H1 (cell line): ENCODE measurements at regions not wholly inside any gene's neighbourhood (a gene's known extent, or its start where the extent isn't known, plus 50 kb on each side); places are given as distances from the start of the nearest gene placed in this dataset.
"Not testable (repeated sequence)": the region's sequence is repeated elsewhere in the genome, so short reads cannot be mapped to it uniquely, and the experiment has no call there.

Source experiments
- CTCF ChIA-PET: fragments of 300-600 bp; sonication (Branson Sonifier 250); formaldehyde crosslinking; loops from one replicate; lab custom pipeline; 2021; ENCODE audit not compliant: partially characterized antibody; lab: Charles Lee
- POLR2A ChIA-PET: fragments of 300-600 bp; sonication (Branson Sonifier 250); formaldehyde crosslinking; loops from one replicate; lab custom pipeline; 2021; ENCODE audit warnings: inconsistent platforms; ENCODE audit not compliant: partially characterized antibody; lab: Charles Lee
- DNase-seq, 2 experiments: peaks; one replicate each; pipeline versions ENCODE4 v3.0.0 to v3.0.0-alpha.2; 2010 to 2022; ENCODE audit warnings: low spot score in 2 of 2, low read depth in 1 of 2, mixed read lengths in 1 of 2
- FAIRE-seq: peaks from 2 replicates; lab custom pipeline; 2011; peaks lifted over from hg19 to GRCh38; lab: Jason Lieb, UNC
- H2AFZ ChIP-seq: 2 replicates; pipeline ENCODE4 v1.8.1; 2012; ENCODE audit warnings: low read length, inconsistent platforms
- H2AK5ac ChIP-seq: 2 replicates; pipeline ENCODE4 v1.6.1; 2013; ENCODE audit warnings: low read depth, low read length
- H2BK120ac ChIP-seq: replicated peaks from 2 replicates; pipeline ENCODE3; 2013; ENCODE audit warnings: low read depth, low read length, inconsistent platforms
- H2BK12ac ChIP-seq: 2 replicates; pipeline ENCODE4 v1.6.1; 2013; ENCODE audit warnings: low read depth, low read length
- H2BK15ac ChIP-seq: 2 replicates; pipeline ENCODE4 v1.6.1; 2013; ENCODE audit warnings: low read length
- H2BK20ac ChIP-seq: 2 replicates; pipeline ENCODE4 v1.6.1; 2013; ENCODE audit warnings: low read length
- H2BK5ac ChIP-seq: 2 replicates; pipeline ENCODE4 v1.6.1; 2013; ENCODE audit warnings: low read depth, low read length
- H3K14ac ChIP-seq: 2 replicates; pipeline ENCODE4 v1.6.1; 2013; ENCODE audit warnings: inconsistent platforms; ENCODE audit not compliant: insufficient read length
- H3K18ac ChIP-seq: 2 replicates; pipeline ENCODE4 v1.6.1; 2013; ENCODE audit warnings: low read length; ENCODE audit errors: extremely low read depth
- H3K23ac ChIP-seq: 2 replicates; pipeline ENCODE4 v1.6.1; 2013; ENCODE audit warnings: inconsistent platforms; ENCODE audit not compliant: insufficient read length
- H3K23me2 ChIP-seq: 2 replicates; pipeline ENCODE4 v1.6.1; 2013; ENCODE audit warnings: low read depth, low read length
- H3K27ac ChIP-seq: 2 replicates; pipeline ENCODE4 v1.6.1; 2011; ENCODE audit warnings: low read depth, low read length, inconsistent platforms
- H3K27me3 ChIP-seq, 4 experiments: replicated peaks in 1 of 4; 1 replicate in 1 of 4; 2 replicates in 3 of 4; pipeline versions ENCODE4 v1.6.1 to v1.8.1; 2011 to 2013; ENCODE audit warnings: low read length in 3 of 4, mild to moderate bottlenecking in 3 of 4, inconsistent platforms in 2 of 4, mixed read lengths in 2 of 4, moderate library complexity in 1 of 4; ENCODE audit not compliant: control insufficient read depth in 3 of 4, insufficient read depth in 3 of 4; ENCODE audit errors: extremely low read depth in 1 of 4
- H3K36me3 ChIP-seq, 4 experiments: 2 replicates each; pipeline versions ENCODE4 v1.6.1 to v1.8.1; 2011 to 2013; ENCODE audit warnings: mild to moderate bottlenecking in 4 of 4, low read length in 3 of 4, moderate library complexity in 2 of 4, control low read depth in 1 of 4, inconsistent platforms in 1 of 4; ENCODE audit not compliant: insufficient read depth in 4 of 4, control insufficient read depth in 2 of 4
- H3K4ac ChIP-seq: replicated peaks from 2 replicates; pipeline ENCODE3; 2013; ENCODE audit warnings: low read length, low read depth, mixed read lengths, inconsistent platforms; ENCODE audit not compliant: insufficient read length
- H3K4me1 ChIP-seq, 4 experiments: replicated peaks in 1 of 4; 1 replicate in 1 of 4; 2 replicates in 3 of 4; pipeline versions ENCODE4 v1.6.1 to v1.8.1; 2011 to 2013; ENCODE audit warnings: low read length in 3 of 4, inconsistent platforms in 2 of 4, mixed read lengths in 1 of 4; ENCODE audit not compliant: insufficient read depth in 4 of 4, control insufficient read depth in 3 of 4
- H3K4me2 ChIP-seq, 2 experiments: 2 replicates each; pipeline versions ENCODE4 v1.6.1 to v1.8.1; 2011 to 2013; ENCODE audit warnings: low read depth in 2 of 2, low read length in 2 of 2, control low read depth in 1 of 2, inconsistent platforms in 1 of 2, mild to moderate bottlenecking in 1 of 2; ENCODE audit not compliant: insufficient read depth in 1 of 2
- H3K4me3 ChIP-seq, 4 experiments: fragments of 200-600, 300-600 bp in 1 of 4; sonication (generic), shearing (Covaris generic), sonication (Bioruptor Twin) in 1 of 4; 2 replicates each; pipeline versions ENCODE4 v1.5.1 to v1.8.1; 2011 to 2016; ENCODE audit warnings: low read length in 4 of 4, low read depth in 3 of 4, control low read depth in 2 of 4, inconsistent platforms in 2 of 4, mild to moderate bottlenecking in 2 of 4, mixed read lengths in 1 of 4, moderate library complexity in 1 of 4; ENCODE audit not compliant: insufficient read depth in 2 of 4; ENCODE audit errors: extremely low read depth in 1 of 4
- H3K56ac ChIP-seq: replicated peaks from 2 replicates; pipeline ENCODE3; 2013; ENCODE audit warnings: low read depth, mild to moderate bottlenecking, mixed read lengths, low read length, inconsistent platforms; ENCODE audit not compliant: insufficient read length
- H3K79me1 ChIP-seq: 2 replicates; pipeline ENCODE4 v1.6.1; 2013; ENCODE audit warnings: low read depth, low read length, control low read depth
- H3K79me2 ChIP-seq, 2 experiments: 2 replicates each; pipeline versions ENCODE4 v1.6.1 to v1.8.1; 2012 to 2013; ENCODE audit warnings: low read length in 2 of 2, mild to moderate bottlenecking in 2 of 2, inconsistent platforms in 1 of 2; ENCODE audit not compliant: insufficient read depth in 2 of 2, control insufficient read depth in 1 of 2
- H3K9ac ChIP-seq, 4 experiments: replicated peaks in 1 of 4; 1 replicate in 1 of 4; 2 replicates in 3 of 4; pipeline versions ENCODE4 v1.6.1 to v1.8.1; 2011 to 2013; ENCODE audit warnings: low read depth in 3 of 4, low read length in 3 of 4, control low read depth in 2 of 4, mild to moderate bottlenecking in 2 of 4, moderate library complexity in 2 of 4, inconsistent platforms in 1 of 4; ENCODE audit errors: extremely low read depth in 1 of 4
- H3K9me3 ChIP-seq, 2 experiments: 2 replicates each; pipeline versions ENCODE4 v1.6.1 to v1.8.1; 2012 to 2013; ENCODE audit warnings: mild to moderate bottlenecking in 2 of 2, moderate library complexity in 2 of 2, control low read depth in 1 of 2, inconsistent platforms in 1 of 2, low read depth in 1 of 2, low read length in 1 of 2, mixed read lengths in 1 of 2; ENCODE audit not compliant: insufficient read depth in 2 of 2
- H4K20me1 ChIP-seq, 2 experiments: replicated peaks in 1 of 2; 2 replicates each; pipeline versions ENCODE3 to v1.8.1; 2011 to 2013; ENCODE audit warnings: inconsistent platforms in 2 of 2, low read length in 2 of 2, mild to moderate bottlenecking in 1 of 2; ENCODE audit not compliant: insufficient read depth in 2 of 2, control insufficient read depth in 1 of 2
- H4K5ac ChIP-seq: 2 replicates; pipeline ENCODE4 v1.6.1; 2013; ENCODE audit warnings: low read length, low read depth, mixed read lengths, inconsistent platforms; ENCODE audit not compliant: insufficient read length
- H4K8ac ChIP-seq: 2 replicates; pipeline ENCODE4 v1.8.0; 2013; ENCODE audit warnings: mild to moderate bottlenecking, moderate library complexity, low read length, inconsistent platforms; ENCODE audit not compliant: insufficient read depth; ENCODE audit errors: extremely low read depth
- H4K91ac ChIP-seq: replicated peaks from 2 replicates; pipeline ENCODE3; 2013; ENCODE audit warnings: low read length, mixed read lengths, inconsistent platforms; ENCODE audit not compliant: insufficient read length
- WGBS, 2 experiments: shearing (Covaris generic) in 1 of 2; methylation state at CpG; one replicate each; pipeline versions ENCODE4 v1.1.6 to v1.1.7; 2013 to 2015; ENCODE audit warnings: low lambda C conversion rate in 2 of 2, mixed read lengths in 2 of 2, inconsistent platforms in 1 of 2, low coverage in 1 of 2, missing lambda C conversion rate in 1 of 2; ENCODE audit not compliant: insufficient replicate concordance in 2 of 2, insufficient coverage in 1 of 2, insufficient read length in 1 of 2; ENCODE audit errors: extremely low coverage in 1 of 2, missing lambda C conversion rate in 1 of 2; 5-methylcytosine and 5-hydroxymethylcytosine counted together

DNA sequence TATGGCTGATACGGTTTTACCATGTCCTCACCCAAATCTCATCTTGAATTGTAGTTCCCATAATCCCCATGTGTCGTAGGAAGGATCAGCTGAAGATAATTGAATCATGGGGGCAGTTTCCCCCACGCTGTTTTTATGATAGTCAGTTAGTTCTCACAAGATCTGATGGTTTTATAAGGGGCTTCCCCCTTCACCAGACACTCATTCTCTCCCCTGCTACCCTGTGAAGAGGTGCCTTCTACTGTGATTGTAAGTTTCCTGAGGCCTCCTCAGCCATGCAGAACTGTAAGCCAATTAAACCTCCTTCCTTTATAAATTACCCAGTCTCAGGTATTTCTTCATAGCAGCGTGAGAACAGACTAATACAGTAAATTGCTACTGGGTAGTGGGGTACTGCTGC, 139.6 kb upstream of the VANGL1 start:
- H3K79me1 ChIP-seq, H3K4me3 ChIP-seq, H2AFZ ChIP-seq, H2BK120ac ChIP-seq, H3K9me3 ChIP-seq, H3K9ac ChIP-seq, H2BK5ac ChIP-seq, DNase-seq, H3K56ac ChIP-seq, H3K27ac ChIP-seq, FAIRE-seq, H3K4me1 ChIP-seq, H4K20me1 ChIP-seq, H3K79me2 ChIP-seq, H2AK5ac ChIP-seq, H3K4ac ChIP-seq, H2BK20ac ChIP-seq, H4K8ac ChIP-seq, POLR2A ChIA-PET, H3K36me3 ChIP-seq, H4K91ac ChIP-seq, H3K18ac ChIP-seq, H4K5ac ChIP-seq, H3K14ac ChIP-seq, H3K4me2 ChIP-seq, H2BK15ac ChIP-seq, H3K27me3 ChIP-seq, H3K23ac ChIP-seq, H2BK12ac ChIP-seq, H3K23me2 ChIP-seq: not testable (repeated sequence)
- WGBS, 2 experiments: 74% methylated on average over 4 of the region's 4 CpGs; no CpG with 5 or more reads in 1 of the 2 experiments
- CTCF ChIA-PET: interaction anchor here (1.5 kb wide), 1 partner anchor 94 kb away, joined by 5 read pairs; no protein-coding TSS in a partner anchor
